KMS-11 (cell line): ENCODE measurements at regions not wholly inside any gene's neighbourhood (a gene's known extent, or its start where the extent isn't known, plus 50 kb on each side); places are given as distances from the start of the nearest gene placed in this dataset.

Source experiments
- H2AFZ ChIP-seq: fragments of 200-600 bp; sonication (generic); 2 replicates; pipeline ENCODE4 v1.6.1; 2016; ENCODE audit warnings: antibody characterized with exemption, mixed run types, low read depth
- H3K27ac ChIP-seq: fragments of 200-600 bp; sonication (generic); 2 replicates; pipeline ENCODE4 v1.6.1; 2016; ENCODE audit warnings: mild to moderate bottlenecking, mixed run types
- H3K27me3 ChIP-seq: fragments of 200-600 bp; sonication (generic); 2 replicates; pipeline ENCODE4 v1.6.1; 2017; ENCODE audit warnings: mild to moderate bottlenecking, low read depth, mixed run types, moderate library complexity; ENCODE audit not compliant: insufficient read depth
- H3K36me3 ChIP-seq: fragments of 200-600 bp; sonication (generic); 2 replicates; pipeline ENCODE4 v1.6.1; 2017; ENCODE audit warnings: mild to moderate bottlenecking, mixed run types; ENCODE audit not compliant: insufficient read depth
- H3K4me1 ChIP-seq: fragments of 200-600 bp; sonication (generic); 2 replicates; pipeline ENCODE4 v1.6.1; 2016; ENCODE audit warnings: mild to moderate bottlenecking, low read depth, mixed run types; ENCODE audit not compliant: poor library complexity, severe bottlenecking
- H3K4me2 ChIP-seq: fragments of 200-600 bp; sonication (generic); 2 replicates; pipeline ENCODE4 v1.7.0; 2016; ENCODE audit warnings: mild to moderate bottlenecking, mixed run types
- H3K4me3 ChIP-seq: fragments of 200-600 bp; sonication (generic); IDR thresholded peaks from 2 replicates; pipeline ENCODE4 v1.6.1; 2017; ENCODE audit warnings: low read depth, low read length, mixed read lengths; ENCODE audit not compliant: insufficient read depth
- H3K79me2 ChIP-seq: fragments of 200-600 bp; sonication (generic); 2 replicates; pipeline ENCODE4 v1.6.1; 2016; ENCODE audit warnings: low read depth, mixed run types; ENCODE audit not compliant: insufficient read depth
- H3K9ac ChIP-seq: fragments of 200-600 bp; sonication (generic); 2 replicates; pipeline ENCODE4 v1.6.1; 2016; ENCODE audit warnings: mild to moderate bottlenecking, mixed run types
- H4K20me1 ChIP-seq: fragments of 200-600 bp; sonication (generic); 2 replicates; pipeline ENCODE4 v1.6.1; 2016; ENCODE audit warnings: mild to moderate bottlenecking, mixed run types; ENCODE audit not compliant: insufficient read depth
- CTCF ChIP-seq: fragments of 200-600 bp; sonication (generic); conservative IDR thresholded peaks from 2 replicates; pipeline ENCODE4 v1.6.1; 2017; ENCODE audit warnings: low read depth, mild to moderate bottlenecking, antibody characterized with exemption, low read length, moderate library complexity, mixed read lengths

- Histone ChIP-seq H3K9ac (no peak overlapping the region), H3K36me3 (no peaks in the 10 kb centered on the region), H3K4me2 (no peak overlapping the region), H3K27ac (no peak overlapping the region), H4K20me1 (no peaks in the 10 kb centered on the region), H3K27me3 (no peaks in the 10 kb centered on the region), H3K4me3 (no peak overlapping the region), H2AFZ (no peak overlapping the region), H3K79me2 (no peaks in the 10 kb centered on the region), H3K4me1 (no peaks in the 10 kb centered on the region)
- TF ChIP-seq CTCF: no peak
These were observed 553.1 kb upstream of the CBLB start for GRCh38 chr3:106421909-106422308.

GRCh38 chr3:106423321-106424225 lies 554.8 kb upstream of the CBLB start:
- Histone ChIP-seq H3K27ac (no peak overlapping the region), H3K79me2 (no peaks in the 10 kb centered on the region)
- TF ChIP-seq CTCF: no peak

DNA sequence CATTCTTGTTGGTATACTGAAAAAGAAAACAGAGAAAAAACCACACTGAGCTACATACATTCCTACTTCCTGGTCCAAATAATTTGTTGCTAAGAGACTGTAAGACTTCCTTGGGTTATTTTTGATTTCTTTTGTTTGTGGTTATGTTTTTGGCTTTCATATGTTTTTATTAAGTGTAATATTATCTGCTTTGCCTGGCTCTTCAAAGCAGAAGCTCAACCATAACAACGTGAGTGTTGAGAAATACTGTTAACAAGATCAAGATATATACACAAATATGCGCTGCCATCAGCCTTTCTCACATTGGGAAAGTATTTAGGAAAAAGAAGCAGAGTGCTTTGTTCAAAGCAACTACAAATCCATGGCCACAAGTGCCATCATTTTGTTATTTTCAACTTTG lies 556.2 kb upstream of the CBLB start:
- Histone ChIP-seq H3K79me2 (no peaks in the 10 kb centered on the region), H3K36me3 (no peaks in the 10 kb centered on the region), H2AFZ (no peak overlapping the region), H3K27ac (no peak overlapping the region), H3K27me3 (no peaks in the 10 kb centered on the region), H4K20me1 (no peaks in the 10 kb centered on the region), H3K4me2 (no peak overlapping the region), H3K4me3 (no peak overlapping the region), H3K9ac (no peak overlapping the region), H3K4me1 (no peaks in the 10 kb centered on the region)
- TF ChIP-seq CTCF: no peak

More at GRCh38 chr3:106423321-106424225, 554.8 kb upstream of the CBLB start:
- Histone ChIP-seq H3K4me3 (no peak overlapping the region), H3K36me3 (no peaks in the 10 kb centered on the region), H3K4me1 (no peaks in the 10 kb centered on the region), H4K20me1 (no peaks in the 10 kb centered on the region), H3K9ac (no peak overlapping the region), H2AFZ (no peak overlapping the region), H3K4me2 (no peak overlapping the region), H3K27me3 (no peaks in the 10 kb centered on the region)

- H4K20me1 ChIP-seq: no peaks in the 10 kb centered on the region
- no peaks in the 10 kb centered on the region for H3K27me3 ChIP-seq
- no peaks in the 10 kb centered on the region for H3K36me3 ChIP-seq
- H3K4me2 ChIP-seq: no peak overlapping the region
- no peak for TF ChIP-seq CTCF
- H3K79me2 ChIP-seq: no peaks in the 10 kb centered on the region
- no peak overlapping the region for H3K27ac ChIP-seq
- H3K4me1 ChIP-seq: no peaks in the 10 kb centered on the region
- no peak overlapping the region for H2AFZ ChIP-seq
- H3K4me3 ChIP-seq: no peak overlapping the region
- H3K9ac ChIP-seq: no peak overlapping the region
These were observed 557.1 kb upstream of the CBLB start for GRCh38 chr3:106425916-106426315.
